DOHH2 (cell line): ENCODE measurements at regions not wholly inside any gene's neighbourhood (a gene's known extent, or its start where the extent isn't known, plus 50 kb on each side); places are given as distances from the start of the nearest gene placed in this dataset.

Source experiments
- CTCF ChIP-seq: fragments of 200-600 bp; sonication (generic); IDR thresholded peaks from one replicate; pipeline ENCODE4 v1.5.1; 2014; ENCODE audit warnings: antibody characterized with exemption, mild to moderate bottlenecking, low read depth, low read length; ENCODE audit not compliant: poor library complexity, severe bottlenecking
- EZH2phosphoT487 ChIP-seq: fragments of 200-600 bp; sonication (generic); IDR thresholded peaks from 2 replicates; pipeline ENCODE4 v1.6.1; 2017; ENCODE audit warnings: borderline replicate concordance, mild to moderate bottlenecking, antibody characterized with exemption, low read length, moderate library complexity, mixed read lengths

DNA sequence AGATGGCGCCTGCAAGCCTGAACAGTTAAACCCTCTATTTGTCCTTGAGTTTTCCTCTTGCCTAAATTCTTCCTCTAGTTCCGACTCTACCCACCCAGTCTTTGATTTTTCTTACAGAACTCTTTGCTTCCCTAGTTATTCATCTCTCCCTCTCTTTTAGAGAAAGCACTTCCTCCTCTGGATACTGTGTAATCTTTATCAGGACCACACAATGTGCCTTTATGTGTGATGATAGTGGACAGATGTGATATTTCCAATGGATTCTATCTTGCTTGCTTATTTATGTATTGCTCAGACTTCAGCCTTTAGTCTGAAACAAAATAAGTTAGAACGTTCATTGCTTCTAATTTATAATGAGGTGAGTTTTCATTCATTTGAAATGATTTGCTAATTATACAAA lies 79.5 kb upstream of the CAV2 start:
- no peak for TF ChIP-seq CTCF
- TF ChIP-seq EZH2phosphoT487 = no peak
